KOPT-K1 (cell line): ENCODE measurements at regions not wholly inside any gene's neighbourhood (a gene's known extent, or its start where the extent isn't known, plus 50 kb on each side); places are given as distances from the start of the nearest gene placed in this dataset.
A peak's percentile ranks its signal among the peaks of the same experiment; 100 is the strongest.

Experiments
- H3K27ac ChIP-seq: fragments of 200-600 bp; sonication (generic); 2 replicates; pipeline ENCODE4 v1.5.1; 2016; ENCODE audit warnings: antibody characterized with exemption, mild to moderate bottlenecking, low read depth, low read length; ENCODE audit not compliant: poor library complexity, severe bottlenecking
- H3K36me3 ChIP-seq: fragments of 200-600 bp; sonication (generic); 2 replicates; pipeline ENCODE4 v1.5.1; 2017; ENCODE audit warnings: antibody characterized with exemption, mild to moderate bottlenecking, low read length, moderate library complexity; ENCODE audit not compliant: insufficient read depth
- H3K9me3 ChIP-seq: fragments of 200-600 bp; sonication (generic); 2 replicates; pipeline ENCODE4 v1.5.1; 2017; ENCODE audit warnings: antibody characterized with exemption, low read length, mild to moderate bottlenecking; ENCODE audit not compliant: insufficient read depth, poor library complexity, severe bottlenecking

DNA sequence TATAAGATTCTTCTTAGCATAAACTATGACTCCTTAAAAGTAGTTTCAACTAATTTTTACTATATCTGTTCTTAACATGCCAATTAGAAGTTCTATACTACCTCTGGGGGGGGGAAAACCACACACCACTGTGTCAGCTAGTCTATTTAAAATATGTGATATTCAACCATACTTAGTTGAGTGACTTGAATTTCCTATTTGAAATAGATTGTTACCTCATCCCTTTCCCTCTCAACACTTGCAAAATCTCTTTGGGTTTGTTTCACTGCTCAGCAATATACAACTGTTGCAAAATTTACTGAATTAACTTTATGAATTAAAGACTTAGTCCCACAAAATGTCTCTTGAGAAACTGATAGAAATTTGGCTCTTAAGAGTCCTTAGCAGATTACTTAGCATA, 151.1 kb upstream of the POU5F2 start:
- H3K36me3 ChIP-seq = no peaks in the 10 kb centered on the region
- H3K27ac ChIP-seq = no peak overlapping the region
- no peaks in the 10 kb centered on the region for H3K9me3 ChIP-seq

DNA sequence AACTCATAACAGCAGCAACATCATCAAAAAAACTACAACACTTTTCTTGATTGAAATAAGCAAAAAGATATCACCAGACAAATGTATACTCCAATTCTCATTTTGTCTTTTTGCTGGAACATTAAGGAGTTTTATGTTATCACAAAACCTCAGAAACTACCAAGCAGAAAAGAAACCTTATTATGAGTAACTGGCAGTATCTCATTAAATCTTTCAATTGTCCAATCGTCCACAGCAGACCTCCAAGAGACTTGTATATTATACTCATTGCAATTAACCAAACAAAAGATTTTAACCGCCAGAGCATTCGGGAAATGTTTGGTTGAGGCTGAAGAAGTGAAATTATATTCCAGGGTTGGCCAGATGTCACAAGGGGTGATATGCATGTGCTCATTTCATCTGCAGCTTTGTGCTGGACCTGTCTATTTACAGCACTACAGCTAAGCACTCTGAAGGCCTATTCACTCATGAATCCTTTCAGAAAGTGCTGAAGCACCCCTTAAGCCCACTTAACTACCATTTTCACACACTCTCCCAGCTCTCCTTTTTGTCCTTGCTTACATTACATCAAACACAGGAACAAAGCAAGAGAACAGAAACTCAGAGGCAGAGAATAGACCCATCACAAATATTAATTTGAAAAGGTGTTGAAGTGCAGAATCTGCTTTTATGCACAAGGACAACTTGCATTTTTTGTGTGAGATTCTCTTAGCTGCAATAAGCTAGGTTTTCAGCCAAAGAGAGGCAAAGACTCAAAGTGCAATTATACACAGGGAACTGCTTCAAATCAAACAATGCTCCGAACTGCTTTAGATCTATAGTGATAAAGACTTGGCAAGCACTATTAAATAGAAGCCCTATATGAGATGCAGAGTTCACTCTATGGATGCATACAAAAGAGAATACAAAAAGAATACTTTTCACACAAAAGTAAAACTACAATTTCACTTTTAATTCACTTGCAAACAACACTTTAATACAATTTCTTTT, 150.4 kb upstream of the POU5F2 start:
- no peak overlapping the region for H3K27ac ChIP-seq
- no peaks in the 10 kb centered on the region for H3K9me3 ChIP-seq
- no peaks in the 10 kb centered on the region for H3K36me3 ChIP-seq

DNA sequence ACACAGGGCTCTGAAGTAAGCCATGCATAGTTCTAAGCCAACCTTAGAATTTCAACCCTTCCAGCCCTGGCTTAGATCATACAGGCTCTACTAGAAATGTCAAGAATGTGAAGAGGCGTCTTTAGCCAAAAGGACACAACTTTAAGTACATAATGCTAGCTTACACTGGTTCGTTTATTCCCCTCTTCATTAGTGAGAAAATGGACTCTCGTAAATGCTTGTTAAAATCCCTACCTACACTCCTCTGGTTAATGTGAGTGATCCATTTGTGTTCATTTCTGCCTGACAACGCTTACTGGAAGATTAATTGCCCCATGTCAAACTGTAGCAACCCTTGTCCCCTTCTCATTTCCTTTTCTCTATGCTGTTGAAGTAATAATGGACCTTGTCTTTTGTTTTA, 149.3 kb upstream of the POU5F2 start:
- Histone ChIP-seq H3K36me3 (no peaks in the 10 kb centered on the region), H3K27ac (no peak overlapping the region), H3K9me3 (no peaks in the 10 kb centered on the region)

DNA sequence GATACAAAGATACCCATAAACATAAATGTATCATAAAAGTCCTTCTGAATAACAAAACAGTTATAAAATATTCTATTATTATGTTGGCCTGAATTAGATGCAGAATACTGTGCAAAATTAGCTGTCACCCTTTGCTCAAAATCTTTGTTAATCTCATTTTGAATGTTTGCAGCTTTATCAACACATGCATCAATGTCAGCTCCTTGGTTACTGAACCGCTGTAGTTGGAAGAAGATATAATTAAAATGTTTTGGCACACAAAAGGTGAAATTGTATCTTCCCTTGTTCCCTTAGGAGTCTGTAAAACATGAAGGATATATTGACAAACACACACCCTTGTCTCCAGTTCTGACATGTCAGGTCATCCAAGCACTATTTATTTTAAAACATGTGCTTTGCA, 146.3 kb upstream of the POU5F2 start:
- no peaks in the 10 kb centered on the region for H3K36me3 ChIP-seq
- H3K9me3 ChIP-seq = no peaks in the 10 kb centered on the region
- peak overlapping the region; percentile 51 for H3K27ac ChIP-seq

DNA sequence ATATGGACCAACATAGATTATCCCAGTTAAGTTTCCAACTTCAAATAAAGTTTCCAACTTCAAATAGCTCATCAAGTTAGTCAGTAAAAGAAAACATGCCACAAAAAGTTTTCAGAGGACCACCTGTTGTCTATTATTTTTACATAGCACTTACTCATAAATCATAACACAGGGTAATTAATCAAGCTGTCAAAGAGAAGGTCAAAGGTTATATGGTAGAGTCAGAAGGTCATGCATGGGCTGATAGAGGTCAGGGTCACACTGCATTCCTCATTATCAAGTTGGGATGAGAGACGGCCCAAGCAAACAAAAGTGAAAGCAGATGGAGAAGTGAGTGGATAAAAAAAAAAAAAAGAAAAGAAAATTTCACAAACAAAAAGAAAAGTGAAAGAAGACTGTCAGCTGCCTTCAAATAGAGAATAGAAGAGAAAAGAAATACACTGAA, 145.5 kb upstream of the POU5F2 start:
- peak overlapping the region; percentile 51 for H3K27ac ChIP-seq
- no peaks in the 10 kb centered on the region for H3K36me3 ChIP-seq
- H3K9me3 ChIP-seq = no peaks in the 10 kb centered on the region

DNA sequence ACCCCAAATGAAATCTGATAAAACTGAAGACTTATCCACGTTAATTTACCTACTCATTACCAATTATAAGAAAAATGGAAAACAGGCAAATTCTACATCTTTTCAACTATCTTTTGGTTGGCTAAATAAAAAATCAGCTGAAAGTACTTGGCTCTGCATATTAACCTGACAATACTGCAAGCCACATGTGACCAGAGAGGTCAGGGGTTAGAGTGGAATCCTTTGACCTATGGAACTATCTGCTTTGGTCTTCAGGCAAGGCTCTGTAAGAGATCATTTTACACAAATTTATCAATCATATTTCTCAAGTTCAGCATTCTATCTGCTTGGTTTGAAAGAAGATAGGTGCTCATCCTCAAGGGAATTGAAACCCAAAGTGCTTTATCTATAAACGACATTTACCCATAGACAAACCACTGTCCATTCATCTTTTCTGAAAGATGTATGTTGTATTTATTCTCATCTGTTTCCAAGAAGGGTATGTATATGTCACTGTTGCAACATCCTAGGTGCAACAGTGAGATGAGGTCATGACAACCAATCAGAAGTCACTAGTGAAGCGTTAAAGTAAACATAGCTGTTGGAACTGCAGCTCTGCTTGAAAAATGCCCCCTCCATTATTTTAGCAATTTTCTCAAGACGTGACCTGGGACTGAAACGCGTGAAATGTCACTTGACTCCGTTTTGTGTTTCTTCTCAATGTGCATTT, 144.9 kb upstream of the POU5F2 start:
- peak overlapping the region; percentile 51 for H3K27ac ChIP-seq
- no peaks in the 10 kb centered on the region for H3K9me3 ChIP-seq
- no peaks in the 10 kb centered on the region for H3K36me3 ChIP-seq

DNA sequence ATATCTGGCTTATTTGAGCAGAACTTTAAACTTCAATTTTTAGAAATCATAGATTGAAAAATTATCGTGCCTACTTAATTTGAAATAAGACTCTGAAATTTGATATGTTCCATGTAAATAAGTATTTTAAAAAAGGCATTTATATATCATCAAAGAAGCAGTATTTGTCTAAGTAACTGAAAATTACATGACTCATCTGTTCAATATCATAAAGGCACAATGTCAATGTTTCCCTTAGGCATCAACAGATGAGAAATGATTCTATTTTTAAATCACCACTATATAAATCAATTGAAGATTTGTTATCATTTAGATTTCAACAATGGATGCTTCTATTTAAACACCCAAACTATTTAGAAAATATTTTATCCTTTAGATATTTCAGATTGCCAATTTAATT, 142.9 kb upstream of the POU5F2 start:
- Histone ChIP-seq H3K9me3 (no peaks in the 10 kb centered on the region), H3K36me3 (no peaks in the 10 kb centered on the region), H3K27ac (no peak overlapping the region)

DNA sequence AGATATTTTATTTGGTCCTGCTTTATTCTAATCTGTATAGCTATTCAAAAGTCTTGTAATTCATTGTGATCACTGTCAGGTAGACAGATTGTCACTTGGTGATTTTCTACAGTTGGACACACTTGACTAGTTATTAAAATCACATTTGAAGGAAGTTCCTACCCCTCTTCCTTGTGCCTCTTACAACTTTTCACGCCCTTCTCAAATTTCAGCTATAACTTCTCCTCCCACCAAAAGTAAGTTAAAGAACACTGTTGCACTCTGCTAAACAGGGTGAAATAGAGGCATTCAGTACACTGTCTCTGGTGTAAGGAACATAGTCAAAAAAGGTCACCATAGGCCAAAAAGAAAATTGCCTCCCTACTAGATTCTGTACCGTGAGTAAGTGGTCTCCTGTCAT, 142.1 kb upstream of the POU5F2 start:
- Histone ChIP-seq H3K9me3 (no peaks in the 10 kb centered on the region), H3K36me3 (no peaks in the 10 kb centered on the region), H3K27ac (no peak overlapping the region)

DNA sequence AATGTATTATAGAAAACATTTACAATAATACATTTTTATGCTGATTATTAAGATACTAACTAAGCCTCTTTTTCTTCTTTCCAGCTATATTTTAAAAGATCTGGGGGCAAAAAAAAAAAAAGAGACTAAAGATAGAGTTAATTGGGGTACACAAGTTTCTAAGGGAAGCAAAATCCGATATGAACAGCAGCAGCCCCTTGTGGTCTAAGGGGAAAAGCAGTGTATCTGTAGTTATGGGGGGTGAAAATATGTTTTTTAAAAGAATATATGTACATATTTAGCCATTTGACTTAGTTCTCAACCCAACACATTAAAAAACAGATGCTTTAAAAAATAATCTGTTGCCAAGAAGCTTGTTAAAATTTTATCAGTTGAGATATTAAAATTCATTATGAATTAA, 134.3 kb upstream of the POU5F2 start:
- Histone ChIP-seq H3K9me3 (no peaks in the 10 kb centered on the region), H3K27ac (no peak overlapping the region), H3K36me3 (no peaks in the 10 kb centered on the region)

DNA sequence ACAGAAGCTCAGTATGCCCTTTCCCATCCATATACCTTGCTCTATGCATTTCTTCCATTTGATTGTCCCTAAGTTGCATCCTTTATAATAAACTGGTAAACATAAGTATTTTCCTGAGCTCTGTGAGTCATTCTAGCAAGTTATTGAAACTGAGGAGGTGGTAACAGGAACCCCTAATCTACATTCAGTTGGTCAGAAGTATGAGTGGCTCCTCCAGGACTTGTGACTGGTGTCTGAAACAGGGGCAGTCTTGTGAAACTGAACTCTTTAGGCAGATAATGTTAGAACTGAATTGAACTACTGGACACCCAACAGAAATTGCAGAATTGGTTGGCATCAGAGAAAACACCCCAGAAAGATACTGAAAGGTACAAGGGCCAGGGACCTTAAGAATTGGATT, 133.1 kb upstream of the POU5F2 start:
- H3K36me3 ChIP-seq = no peaks in the 10 kb centered on the region
- H3K27ac ChIP-seq = no peak overlapping the region

DNA sequence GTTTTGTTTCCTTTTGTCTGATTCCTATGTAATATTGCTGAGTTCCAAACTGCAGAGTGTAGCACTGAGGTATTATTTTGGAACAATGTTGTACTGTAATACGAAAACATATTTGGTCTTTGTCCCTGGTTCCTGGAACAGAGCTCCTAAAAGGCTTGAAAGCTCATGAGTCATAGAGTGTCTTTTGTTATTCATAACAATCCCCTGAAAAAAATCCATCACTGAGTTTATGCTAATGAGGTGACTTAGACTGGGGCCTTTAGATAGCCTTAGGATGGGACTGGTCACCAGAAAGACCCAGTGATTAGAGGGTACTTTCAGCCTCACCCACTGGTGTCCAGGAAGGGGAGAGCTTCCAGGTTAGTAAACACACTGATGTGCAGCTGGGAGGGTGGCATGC, 132.7 kb upstream of the POU5F2 start:
- Histone ChIP-seq H3K27ac (no peak overlapping the region), H3K36me3 (no peaks in the 10 kb centered on the region)

More for the DNA sequence above, 133.1 kb upstream of the POU5F2 start:
- no peaks in the 10 kb centered on the region for H3K9me3 ChIP-seq

DNA sequence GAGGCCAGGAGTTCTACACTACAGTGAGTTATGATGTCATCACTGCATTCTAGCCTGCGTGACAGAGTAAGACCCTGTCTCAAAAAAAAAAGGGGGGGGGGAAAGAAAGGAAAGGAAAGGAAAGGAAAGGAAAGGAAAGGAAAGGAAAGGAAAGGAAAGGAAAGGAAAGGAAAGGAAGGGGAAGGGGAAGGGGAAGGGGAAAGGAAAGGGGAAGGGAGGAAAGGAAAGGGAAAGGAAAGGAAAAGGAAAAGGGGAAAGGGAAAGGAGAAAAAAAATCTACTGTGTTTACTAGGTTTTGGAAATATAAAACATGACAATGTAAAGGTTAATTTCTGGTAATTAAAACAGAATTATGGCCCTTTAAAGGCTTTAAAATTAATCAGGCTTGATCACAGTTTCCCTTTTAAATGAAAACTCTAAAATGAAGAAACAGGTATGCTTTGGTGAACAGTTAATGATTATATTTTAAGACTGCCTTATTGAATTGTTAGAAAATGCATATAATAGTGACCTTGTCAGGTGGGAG, 131.9 kb upstream of the POU5F2 start:
- no peaks in the 10 kb centered on the region for H3K36me3 ChIP-seq
- H3K9me3 ChIP-seq = no peaks in the 10 kb centered on the region
- no peak overlapping the region for H3K27ac ChIP-seq

More for the DNA sequence above, 132.7 kb upstream of the POU5F2 start:
- H3K9me3 ChIP-seq = no peaks in the 10 kb centered on the region

DNA sequence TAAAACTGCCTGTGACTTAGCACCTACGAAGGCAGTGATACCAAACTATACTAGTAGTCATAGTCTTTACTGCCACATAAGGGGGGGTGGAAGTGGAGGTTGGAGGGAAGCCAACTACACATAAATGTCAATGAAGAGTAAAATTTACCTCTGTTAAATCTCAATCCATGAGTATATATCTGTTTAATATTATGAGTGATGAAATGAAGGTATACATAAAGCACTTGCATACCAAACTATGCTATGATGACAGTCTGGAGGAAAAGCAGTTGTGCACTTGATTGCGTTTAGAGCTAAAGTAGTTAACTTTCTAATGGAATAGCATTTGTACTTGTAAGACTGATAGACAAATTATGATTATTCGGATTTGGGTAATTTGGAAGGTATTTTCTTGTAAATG, 129.2 kb upstream of the POU5F2 start:
- H3K27ac ChIP-seq = no peak overlapping the region
- no peaks in the 10 kb centered on the region for H3K36me3 ChIP-seq
- H3K9me3 ChIP-seq = no peaks in the 10 kb centered on the region

DNA sequence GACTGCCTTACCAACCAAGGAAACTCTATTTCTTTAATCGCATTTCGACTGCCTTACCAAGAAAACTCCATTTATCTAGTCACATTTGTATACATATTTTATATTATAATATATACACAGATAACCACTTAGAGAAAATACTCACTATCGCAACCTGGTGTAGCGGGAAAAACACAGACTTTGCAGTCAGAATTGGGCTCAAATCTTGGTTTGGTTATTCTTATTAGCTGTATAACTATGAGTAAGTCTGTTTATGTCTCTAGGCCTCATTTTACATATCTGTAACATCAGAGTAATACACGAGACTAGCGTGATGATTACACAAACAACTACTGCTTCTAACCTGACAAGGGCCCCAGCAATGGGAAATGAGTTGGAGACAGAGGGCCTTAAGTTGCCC, 127.5 kb upstream of the POU5F2 start:
- Histone ChIP-seq H3K9me3 (no peaks in the 10 kb centered on the region), H3K36me3 (no peaks in the 10 kb centered on the region), H3K27ac (no peak overlapping the region)

DNA sequence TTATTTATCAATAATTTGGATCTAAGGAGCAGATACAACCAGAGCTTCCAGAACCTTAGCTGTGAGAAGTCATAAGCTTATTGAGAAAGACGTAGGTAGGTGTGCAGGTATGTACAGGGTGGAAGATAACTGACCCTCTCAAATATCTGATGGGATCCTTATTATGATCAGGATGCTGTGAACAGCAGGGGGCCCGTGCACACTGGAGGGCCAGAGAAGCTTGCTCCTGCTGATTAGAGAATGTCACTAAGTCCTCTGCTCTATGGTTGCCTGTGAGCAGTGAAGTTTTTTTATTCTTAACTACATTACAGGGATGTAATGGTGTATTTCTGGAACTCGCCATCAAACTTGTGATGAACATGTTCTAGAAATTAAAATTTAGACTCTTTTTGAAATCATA, 108.9 kb upstream of the POU5F2 start:
- H3K9me3 ChIP-seq = peaks cover 7% of the 10 kb centered on the region
- no peak overlapping the region for H3K27ac ChIP-seq
- no peaks in the 10 kb centered on the region for H3K36me3 ChIP-seq
